ENCODE measurements at regions not wholly inside any gene's neighbourhood (a gene's known extent, or its start where the extent isn't known, plus 50 kb on each side); places are given as distances from the start of the nearest gene placed in this dataset.

- TF ChIP-seq CTCF (IDR thresholded peaks at IDR 0.05; ENCODE audit: insufficient read depth, low read length, poor library complexity, severe bottlenecking) (no peak), EZH2phosphoT487 (conservative IDR thresholded peaks at IDR 0.05; ENCODE audit: low read length) (no peak)
Measured at GRCh38 chr20:60317401-60317800, 359.2 kb downstream of the CDH26 start.
